Activated CD8-positive, alpha-beta T cell treated with anti-CD3 and anti-CD28 coated beads, Interleukin-2, amount 10 ng/mL, durations not matched to agents 7 days and 5 days (primary cell): ENCODE measurements at regions not wholly inside any gene's neighbourhood (a gene's known extent, or its start where the extent isn't known, plus 50 kb on each side); places are given as distances from the start of the nearest gene placed in this dataset.
"Not testable (repeated sequence)": the region's sequence is repeated elsewhere in the genome, so short reads cannot be mapped to it uniquely, and the experiment has no call there.

ENCODE experiments used
- ATAC-seq: fragments of 150-1000 bp; cut with Tn5 transposase; one replicate; pipeline ENCODE4 v1.10.0; 2021; ENCODE audit warnings: moderate library complexity
- CTCF ChIA-PET: fragments of 350-600 bp; sonication (Branson Sonifier 250); formaldehyde crosslinking; loops from one replicate; lab custom pipeline; 2021; ENCODE audit warnings: antibody characterized with exemption; lab: Charles Lee
- POLR2A ChIA-PET: fragments of 350-600 bp; sonication (Branson Sonifier 250); formaldehyde crosslinking; loops from one replicate; lab custom pipeline; 2021; ENCODE audit warnings: antibody characterized with exemption; lab: Charles Lee
- DNase-seq: peaks from one replicate; pipeline ENCODE4 v3.0.0-alpha.2; 2020
- H3K27ac Mint-ChIP-seq: one replicate; pipeline ENCODE4 v1.8.0; 2021; ENCODE audit warnings: mild to moderate bottlenecking, mixed read lengths
- H3K27me3 Mint-ChIP-seq: one replicate; pipeline ENCODE4 v1.8.0; 2021; ENCODE audit warnings: low read depth, mixed read lengths
- H3K36me3 Mint-ChIP-seq: one replicate; pipeline ENCODE4 v1.8.0; 2021; ENCODE audit warnings: low read depth, mixed read lengths
- H3K4me1 Mint-ChIP-seq: one replicate; pipeline ENCODE4 v1.8.0; 2021; ENCODE audit warnings: low read depth, mixed read lengths
- H3K4me3 Mint-ChIP-seq: one replicate; pipeline ENCODE4 v1.8.0; 2021; ENCODE audit warnings: mild to moderate bottlenecking, mixed read lengths
- H3K9me3 Mint-ChIP-seq: one replicate; pipeline ENCODE4 v1.8.0; 2022; ENCODE audit warnings: mixed read lengths; ENCODE audit not compliant: insufficient read depth

GRCh38 chr4:56164907-56165306 lies 216.2 kb downstream of the CEP135 start:
- DNase-seq (no peak), ATAC-seq (no peak)
- Mint-ChIP-seq H3K27ac (no peak overlapping the region), H3K4me3 (no peak overlapping the region), H3K9me3 (no peaks in the 10 kb centered on the region), H3K27me3 (peaks cover 7% of the 10 kb centered on the region), H3K36me3 (no peaks in the 10 kb centered on the region), H3K4me1 (no peaks in the 10 kb centered on the region)
- ChIA-PET POLR2A (no interaction called here), CTCF (no interaction called here)

DNA sequence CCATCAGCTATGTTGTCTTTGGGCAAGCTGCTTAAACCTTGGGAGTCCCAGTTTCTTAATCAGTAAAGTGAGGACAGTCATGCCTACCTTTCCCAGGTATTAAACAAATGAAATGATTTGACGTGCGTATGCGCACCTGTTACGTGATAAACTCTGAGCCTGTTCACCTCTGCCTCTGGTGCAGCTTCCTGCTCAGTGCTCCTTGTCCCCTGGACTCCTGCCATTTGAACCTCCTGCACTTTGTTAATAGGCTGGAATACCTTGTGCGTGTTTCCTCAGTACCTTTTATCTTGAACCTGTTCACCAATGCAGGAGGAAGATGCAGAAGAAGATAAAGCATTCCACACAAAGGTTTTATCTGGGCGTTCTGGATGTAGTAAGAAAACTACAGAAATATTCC lies 211.9 kb downstream of the CEP135 start:
- H3K36me3 Mint-ChIP-seq: no peaks in the 10 kb centered on the region
- no peak overlapping the region for H3K4me3 Mint-ChIP-seq
- ATAC-seq (no peak), DNase-seq (no peak)
- ChIA-PET CTCF (no interaction called here), POLR2A (no interaction called here)
- H3K9me3 Mint-ChIP-seq: no peaks in the 10 kb centered on the region
- peaks cover 3% of the 10 kb centered on the region for H3K27me3 Mint-ChIP-seq
- H3K27ac Mint-ChIP-seq: no peak overlapping the region
- no peaks in the 10 kb centered on the region for H3K4me1 Mint-ChIP-seq

DNA sequence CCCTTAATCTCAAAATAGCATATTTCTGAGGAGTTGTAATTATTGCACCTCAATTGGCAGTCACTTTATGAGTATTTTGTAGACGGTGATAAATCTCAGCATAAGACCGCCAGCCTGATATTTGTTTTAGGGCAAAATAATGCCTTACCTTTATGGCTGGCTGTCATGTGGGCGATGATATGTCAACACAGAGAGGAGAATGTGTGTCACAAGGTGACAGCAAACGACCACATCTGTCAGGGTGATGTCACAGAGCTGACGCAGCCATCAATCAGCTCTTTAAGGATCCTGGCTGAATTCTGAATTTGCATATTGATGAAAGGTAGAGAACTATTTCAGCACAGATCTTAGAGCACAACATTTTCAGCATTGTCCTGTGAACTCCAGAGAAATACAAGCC lies 209.7 kb downstream of the CEP135 start:
- Mint-ChIP-seq H3K4me3 (no peak overlapping the region), H3K27ac (no peak overlapping the region)
- POLR2A ChIA-PET: no interaction called here

DNA sequence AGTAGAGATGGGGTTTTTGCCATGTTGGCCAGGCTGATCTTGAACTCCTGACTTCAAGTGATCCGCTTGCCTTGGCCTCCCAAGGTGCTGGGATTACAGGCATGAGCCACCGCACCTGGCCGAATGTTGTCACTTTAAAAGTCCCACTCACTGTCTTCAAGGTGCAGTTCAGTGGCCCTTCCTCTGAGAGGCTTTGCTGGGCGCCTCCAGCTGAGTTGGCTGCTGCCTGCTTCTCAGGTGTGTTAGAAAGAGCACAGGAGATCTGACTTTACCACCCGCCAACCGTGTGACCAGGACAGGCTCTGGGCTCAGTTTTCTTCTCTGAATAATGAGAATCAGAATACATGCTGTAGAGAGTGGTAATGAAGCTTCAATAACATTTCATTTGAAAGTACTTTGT lies 207.4 kb downstream of the CEP135 start:
- Mint-ChIP-seq H3K36me3 (no peaks in the 10 kb centered on the region), H3K4me3 (no peak overlapping the region), H3K4me1 (no peaks in the 10 kb centered on the region), H3K27me3 (no peaks in the 10 kb centered on the region), H3K27ac (no peak overlapping the region), H3K9me3 (no peaks in the 10 kb centered on the region)
- DNase-seq: no peak
- POLR2A ChIA-PET: no interaction called here
- no peak for ATAC-seq
- CTCF ChIA-PET: no interaction called here

More for the DNA sequence above, 209.7 kb downstream of the CEP135 start:
- CTCF ChIA-PET: no interaction called here
- H3K27me3 Mint-ChIP-seq: no peaks in the 10 kb centered on the region
- DNase-seq: no peak
- no peak for ATAC-seq
- no peaks in the 10 kb centered on the region for H3K4me1 Mint-ChIP-seq
- no peaks in the 10 kb centered on the region for H3K36me3 Mint-ChIP-seq
- H3K9me3 Mint-ChIP-seq: no peaks in the 10 kb centered on the region

DNA sequence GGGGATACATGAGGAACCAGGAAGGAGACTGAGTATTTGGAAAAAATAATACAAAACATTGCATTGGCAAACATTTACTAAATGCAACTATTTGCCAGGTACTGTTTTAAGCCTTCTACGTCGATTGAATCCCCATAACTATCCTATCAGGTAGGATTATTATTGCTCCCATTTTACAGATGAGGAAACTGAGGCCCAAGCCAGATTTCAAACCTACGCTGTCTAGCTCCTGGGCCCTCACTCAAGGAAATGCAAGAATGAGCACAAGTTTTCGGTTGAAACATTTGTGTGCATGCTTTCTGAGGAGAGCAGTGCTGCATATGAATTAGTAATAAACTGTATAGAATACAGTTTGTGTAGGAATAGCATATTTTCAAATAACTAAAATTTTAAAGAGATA lies 206.7 kb downstream of the CEP135 start:
- DNase-seq (no peak), ATAC-seq (no peak)
- H3K27me3 Mint-ChIP-seq: no peaks in the 10 kb centered on the region
- no peaks in the 10 kb centered on the region for H3K9me3 Mint-ChIP-seq
- no peak overlapping the region for H3K4me3 Mint-ChIP-seq
- no peaks in the 10 kb centered on the region for H3K4me1 Mint-ChIP-seq
- H3K36me3 Mint-ChIP-seq: no peaks in the 10 kb centered on the region
- no peak overlapping the region for H3K27ac Mint-ChIP-seq
- POLR2A ChIA-PET: no interaction called here
- CTCF ChIA-PET: interaction anchor here (1.0 kb wide), 1 partner anchor 11 kb away, joined by 3 read pairs; no protein-coding TSS in a partner anchor

- H3K4me1 Mint-ChIP-seq: no peaks in the 10 kb centered on the region
- H3K9me3 Mint-ChIP-seq: no peaks in the 10 kb centered on the region
- CTCF ChIA-PET: no interaction called here
- no peak for ATAC-seq
- no peak overlapping the region for H3K4me3 Mint-ChIP-seq
- no peaks in the 10 kb centered on the region for H3K27me3 Mint-ChIP-seq
- POLR2A ChIA-PET: no interaction called here
- H3K27ac Mint-ChIP-seq: no peak overlapping the region
- no peaks in the 10 kb centered on the region for H3K36me3 Mint-ChIP-seq
- DNase-seq: no peak
Measured at GRCh38 chr4:56149591-56149990, 200.8 kb downstream of the CEP135 start.

DNA sequence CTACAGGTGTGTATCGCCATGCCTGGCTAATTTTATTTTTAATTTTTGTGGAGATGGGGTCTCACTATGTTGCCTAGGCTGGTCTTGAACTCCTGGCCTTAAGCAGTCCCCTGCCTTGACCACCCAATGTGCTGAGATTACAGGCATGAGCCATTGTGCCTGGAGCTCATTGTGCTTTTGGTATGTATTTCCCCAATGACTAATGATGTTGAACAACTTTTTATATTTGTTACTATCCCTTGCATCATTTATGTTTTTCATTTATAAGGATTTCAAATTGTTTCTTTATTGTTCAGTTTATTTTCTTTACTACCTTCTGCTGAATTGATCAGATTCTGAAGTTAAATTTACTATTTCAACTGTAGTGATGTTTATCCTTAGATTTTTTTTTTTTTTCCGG lies 199.7 kb downstream of the CEP135 start:
- no peak for DNase-seq
- no peak for ATAC-seq
- Mint-ChIP-seq H3K4me1 (no peaks in the 10 kb centered on the region), H3K4me3 (no peak overlapping the region), H3K9me3 (no peaks in the 10 kb centered on the region), H3K27me3 (peaks cover 2% of the 10 kb centered on the region), H3K27ac (no peak overlapping the region), H3K36me3 (no peaks in the 10 kb centered on the region)
- ChIA-PET POLR2A (no interaction called here), CTCF (no interaction called here)

- Mint-ChIP-seq H3K27ac (no peak overlapping the region), H3K9me3 (no peaks in the 10 kb centered on the region), H3K4me3 (no peak overlapping the region), H3K27me3 (peaks cover 2% of the 10 kb centered on the region), H3K4me1 (no peaks in the 10 kb centered on the region), H3K36me3 (no peaks in the 10 kb centered on the region)
- DNase-seq: no peak
- ATAC-seq: no peak
- ChIA-PET POLR2A (no interaction called here), CTCF (no interaction called here)
Measured at GRCh38 chr4:56147371-56147770, 198.6 kb downstream of the CEP135 start.

DNA sequence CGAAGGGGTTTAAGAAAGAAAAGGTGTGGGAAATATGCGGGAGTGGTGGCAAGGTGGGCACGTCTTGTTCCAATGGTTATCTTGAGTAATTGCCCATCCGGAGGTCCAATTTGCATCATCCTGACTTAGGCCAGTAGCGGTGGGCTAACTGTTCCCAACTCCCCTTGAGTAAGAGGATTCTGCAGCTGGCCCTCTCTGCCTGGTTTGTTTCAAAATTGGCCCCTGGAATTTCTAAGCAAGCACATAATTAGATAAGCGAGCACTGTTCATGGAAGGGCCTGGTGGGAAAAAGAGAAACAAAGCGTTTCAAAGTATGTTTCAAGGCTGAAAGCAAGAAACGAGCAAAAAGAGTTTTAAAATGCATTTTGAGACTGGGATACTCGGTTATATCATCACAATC lies 198.2 kb downstream of the CEP135 start:
- H3K4me3 Mint-ChIP-seq: no peak overlapping the region
- ATAC-seq: no peak
- POLR2A ChIA-PET: no interaction called here
- no peak overlapping the region for H3K27ac Mint-ChIP-seq
- H3K27me3 Mint-ChIP-seq: peaks cover 2% of the 10 kb centered on the region
- no peak for DNase-seq
- CTCF ChIA-PET: no interaction called here
- H3K36me3 Mint-ChIP-seq: no peaks in the 10 kb centered on the region
- no peaks in the 10 kb centered on the region for H3K4me1 Mint-ChIP-seq
- no peaks in the 10 kb centered on the region for H3K9me3 Mint-ChIP-seq

DNA sequence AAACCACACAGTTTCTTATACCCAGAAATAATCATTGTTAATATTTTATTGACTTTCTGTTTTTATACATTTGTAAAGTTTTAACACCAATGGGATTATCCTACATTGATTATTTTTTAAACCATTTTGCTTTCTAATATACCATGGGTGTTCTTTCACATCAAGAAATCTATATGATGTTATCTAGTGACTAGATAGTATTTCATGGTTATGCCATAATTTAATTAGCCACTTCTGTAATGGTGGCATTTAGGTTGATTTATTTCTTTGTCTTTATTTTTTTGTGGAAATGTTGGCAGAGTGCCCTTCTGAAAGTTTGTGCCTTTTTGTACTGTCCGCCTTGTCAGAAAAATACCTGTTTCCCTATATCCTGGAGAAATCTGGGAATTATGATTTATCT lies 193.3 kb downstream of the CEP135 start:
- H3K4me1 Mint-ChIP-seq: no peaks in the 10 kb centered on the region
- H3K36me3 Mint-ChIP-seq: no peaks in the 10 kb centered on the region
- H3K27ac Mint-ChIP-seq: no peak overlapping the region
- no peaks in the 10 kb centered on the region for H3K9me3 Mint-ChIP-seq
- peaks cover 8% of the 10 kb centered on the region for H3K27me3 Mint-ChIP-seq
- POLR2A ChIA-PET: no interaction called here
- ATAC-seq: no peak
- no peak overlapping the region for H3K4me3 Mint-ChIP-seq
- CTCF ChIA-PET: no interaction called here
- no peak for DNase-seq

- no peak for DNase-seq
- no peaks in the 10 kb centered on the region for H3K4me1 Mint-ChIP-seq
- ATAC-seq: no peak
- no peaks in the 10 kb centered on the region for H3K9me3 Mint-ChIP-seq
- H3K27ac Mint-ChIP-seq: no peak overlapping the region
- peaks cover 12% of the 10 kb centered on the region for H3K27me3 Mint-ChIP-seq
- H3K36me3 Mint-ChIP-seq: no peaks in the 10 kb centered on the region
- CTCF ChIA-PET: interaction anchor here (1.5 kb wide), 1 partner anchor 9 kb away, joined by 3 read pairs; no protein-coding TSS in a partner anchor
- H3K4me3 Mint-ChIP-seq: no peak overlapping the region
- POLR2A ChIA-PET: no interaction called here
Measured at GRCh38 chr4:56139241-56139827, 190.6 kb downstream of the CEP135 start.

DNA sequence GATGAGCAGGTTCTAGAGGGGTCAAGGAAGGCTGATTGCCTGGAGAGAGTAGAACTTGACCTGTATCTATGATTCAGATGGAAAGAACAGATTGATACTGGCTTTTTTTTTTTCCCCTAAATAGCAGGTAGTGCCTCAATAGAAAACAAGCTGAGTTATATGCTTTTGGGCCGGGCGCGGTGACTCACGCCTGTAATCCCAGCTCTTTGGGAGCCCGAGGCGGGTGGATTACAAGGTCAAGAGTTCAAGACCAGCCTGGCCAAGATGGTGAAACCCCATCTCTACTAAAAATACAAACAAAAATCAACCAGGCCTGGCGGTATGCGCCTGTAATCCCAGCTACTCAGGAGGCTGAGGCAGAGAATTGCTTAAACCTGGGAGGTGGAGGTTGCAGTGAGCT lies 186.1 kb downstream of the CEP135 start:
- ATAC-seq, H3K36me3 Mint-ChIP-seq, DNase-seq, H3K27ac Mint-ChIP-seq, H3K9me3 Mint-ChIP-seq, H3K4me3 Mint-ChIP-seq, CTCF ChIA-PET, H3K4me1 Mint-ChIP-seq, POLR2A ChIA-PET, H3K27me3 Mint-ChIP-seq: not testable (repeated sequence)

- ATAC-seq: no peak
- H3K27me3 Mint-ChIP-seq: peaks cover 4% of the 10 kb centered on the region
- H3K36me3 Mint-ChIP-seq: no peaks in the 10 kb centered on the region
- H3K9me3 Mint-ChIP-seq: no peaks in the 10 kb centered on the region
- no peak overlapping the region for H3K27ac Mint-ChIP-seq
- DNase-seq: no peak
- H3K4me1 Mint-ChIP-seq: no peaks in the 10 kb centered on the region
- no peak overlapping the region for H3K4me3 Mint-ChIP-seq
- POLR2A ChIA-PET: interaction anchor here (0.7 kb wide), 1 partner anchor 1494 kb away, joined by 4 read pairs; no protein-coding TSS in a partner anchor
- CTCF ChIA-PET: no interaction called here
Measured at GRCh38 chr4:56134266-56134665, 185.5 kb downstream of the CEP135 start.
